Hypothalamus (tissue), 51 donors: ENCODE measurements at regions not wholly inside any gene's neighbourhood (a gene's known extent, or its start where the extent isn't known, plus 50 kb on each side); places are given as distances from the start of the nearest gene placed in this dataset.
"Not testable (repeated sequence)": the region's sequence is repeated elsewhere in the genome, so short reads cannot be mapped to it uniquely, and the experiment has no call there.

ENCODE experiments used
- DNase-seq, 51 donors: peaks; one replicate each; lab custom pipeline; 2025; lab: John Stamatoyannopoulos, UW

DNA sequence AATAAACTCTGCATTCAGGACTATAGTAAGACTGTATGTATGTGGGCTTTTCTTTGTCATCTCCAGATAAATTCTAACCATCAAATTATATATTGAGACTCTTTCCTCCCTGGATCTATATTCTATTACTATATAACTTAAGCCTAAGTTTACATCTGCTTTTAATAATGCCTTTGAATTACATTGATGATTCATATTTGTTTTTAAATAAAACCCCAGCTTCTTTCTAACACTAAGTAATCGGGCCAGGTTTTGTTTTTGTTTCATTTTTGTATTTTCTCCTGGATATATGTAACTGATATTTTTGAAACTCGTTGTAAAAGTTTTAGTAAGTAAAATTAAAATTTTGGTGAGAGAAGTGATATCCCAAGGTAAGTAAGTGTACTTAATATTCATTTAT is 1599.1 kb downstream of the PCDH9 start:
- DNase-seq = no peak

DNA sequence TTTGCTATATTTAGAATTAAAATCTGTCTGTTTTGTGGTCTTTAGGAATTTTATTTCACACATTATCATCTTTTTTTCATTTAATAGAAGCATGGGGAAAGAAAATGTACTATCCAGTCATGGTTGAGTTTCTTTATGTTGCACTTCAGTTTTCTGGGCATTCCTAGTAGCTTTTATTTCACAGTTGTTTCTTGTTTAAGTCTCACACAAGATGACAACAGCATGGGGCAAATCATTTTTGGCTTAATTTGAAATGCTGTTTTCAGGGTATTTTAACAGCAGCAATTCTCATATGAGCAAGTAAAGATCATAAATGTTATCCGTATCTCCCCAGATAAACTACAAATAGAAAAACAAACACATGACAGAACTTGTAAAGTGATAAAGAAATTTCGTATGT is 1600.2 kb downstream of the PCDH9 start:
- no peak for DNase-seq

DNA sequence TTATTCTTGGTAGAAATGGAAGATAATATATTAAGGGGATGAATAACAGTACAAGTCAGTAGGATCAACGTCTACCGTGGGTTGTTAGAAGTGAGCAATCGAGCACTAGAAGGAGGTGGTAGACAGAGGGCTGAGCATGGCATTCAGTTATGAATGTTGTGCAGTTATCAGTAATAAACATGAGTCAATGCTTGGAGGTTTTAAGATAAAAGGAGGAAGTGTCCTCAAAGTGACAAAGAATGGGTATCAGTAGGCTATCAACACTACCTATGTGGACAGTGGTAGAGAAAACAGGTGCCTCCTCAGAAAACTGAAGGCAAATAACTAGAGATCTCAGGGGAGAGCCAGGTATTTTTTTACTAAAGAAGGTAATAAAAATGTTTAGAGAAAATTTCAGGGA is 1607.0 kb downstream of the PCDH9 start:
- DNase-seq = no peak

DNA sequence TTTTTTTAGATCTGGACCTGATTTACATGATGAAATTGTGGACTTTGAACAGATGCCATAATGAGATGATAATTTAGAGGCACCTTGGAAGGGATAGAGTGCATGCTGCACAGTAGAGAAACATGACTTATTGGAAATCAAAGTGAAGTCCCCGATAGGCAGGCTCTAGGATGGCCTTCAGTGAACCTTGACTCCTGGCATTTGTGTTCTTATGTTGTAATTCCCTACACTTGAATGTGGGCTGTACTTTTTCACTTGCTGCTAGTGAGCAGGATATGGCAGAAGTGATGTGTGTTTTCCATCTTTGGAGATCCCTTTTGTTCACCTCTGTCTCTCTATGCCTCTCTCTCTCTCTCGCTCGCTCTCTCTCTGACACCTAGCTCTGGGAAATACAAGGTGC is 1614.6 kb downstream of the PCDH9 start:
- DNase-seq = no peak

DNA sequence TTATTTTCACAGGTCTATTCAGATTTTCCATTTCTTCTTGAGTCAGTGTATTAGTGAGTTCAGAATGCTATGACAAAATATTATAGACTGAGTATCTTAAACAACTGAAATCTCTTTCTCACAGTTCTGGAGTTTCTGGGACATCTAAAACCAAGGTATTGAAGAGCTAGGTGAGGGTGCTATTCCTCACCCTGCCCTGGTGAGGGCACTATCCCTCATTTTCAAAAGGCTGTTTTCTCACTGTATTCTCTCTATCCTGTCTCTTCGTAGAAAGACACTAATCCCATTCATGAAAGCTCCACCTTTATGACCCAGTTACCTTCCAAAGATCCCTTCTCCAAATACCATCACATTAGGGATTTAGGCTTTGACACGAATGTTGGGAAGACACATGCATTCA is 1617.1 kb downstream of the PCDH9 start:
- DNase-seq = no peak

DNA sequence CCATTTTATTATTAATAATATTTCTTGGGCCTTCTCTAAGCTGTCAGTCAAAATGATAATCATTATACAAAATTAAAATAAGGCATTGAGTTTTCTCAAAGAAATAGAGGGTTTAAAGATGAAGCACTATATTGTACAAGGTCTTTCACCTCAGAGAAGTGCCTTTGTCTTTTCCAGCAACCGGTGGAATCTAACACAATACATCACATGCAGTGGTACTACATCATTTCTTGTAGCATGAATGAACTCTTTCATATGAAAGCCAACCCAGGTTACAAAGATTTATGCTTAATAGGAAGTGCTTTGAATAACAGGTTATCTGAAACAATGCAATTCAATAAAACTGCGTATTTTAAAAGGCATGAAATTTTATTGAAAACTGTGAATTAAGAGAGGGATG is 1620.8 kb downstream of the PCDH9 start:
- no peak for DNase-seq

DNA sequence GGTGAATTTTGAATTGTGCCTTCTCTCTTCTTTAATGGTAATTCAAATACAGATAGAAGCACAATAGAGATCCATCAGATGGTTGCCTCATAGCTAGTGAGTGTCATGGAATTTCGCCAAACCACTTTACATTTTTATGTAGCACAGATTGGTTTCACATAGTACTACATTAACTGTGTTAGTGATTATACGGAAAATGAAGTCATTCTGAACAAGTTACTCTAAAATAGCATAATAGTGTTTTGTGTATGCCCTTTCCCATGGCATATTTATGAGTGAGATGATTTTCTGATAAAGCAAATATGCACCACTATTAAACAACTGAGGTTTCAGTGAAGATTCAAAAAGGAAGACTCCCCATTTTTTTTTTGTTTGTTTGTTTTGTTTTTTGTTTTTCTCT is 1623.5 kb downstream of the PCDH9 start:
- no peak for DNase-seq

DNA sequence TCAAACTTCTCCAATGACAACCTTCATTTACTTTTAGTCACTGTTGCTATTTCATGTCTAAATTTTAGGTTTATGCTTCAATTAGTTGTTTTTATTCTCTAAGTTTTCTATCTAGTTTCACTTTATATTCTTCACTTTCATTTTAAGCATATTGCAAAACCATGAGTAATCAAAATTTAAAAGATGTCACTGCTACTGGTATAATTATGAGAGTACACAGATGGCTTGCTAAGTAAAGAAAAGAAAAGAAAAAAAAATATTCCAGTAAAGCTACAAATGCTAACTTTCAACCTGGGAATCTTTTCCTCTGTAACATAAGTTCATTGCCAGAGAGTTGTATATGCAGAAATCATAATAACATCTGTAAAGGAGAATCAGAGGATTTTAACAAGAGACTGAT is 1624.7 kb downstream of the PCDH9 start:
- no peak for DNase-seq

DNA sequence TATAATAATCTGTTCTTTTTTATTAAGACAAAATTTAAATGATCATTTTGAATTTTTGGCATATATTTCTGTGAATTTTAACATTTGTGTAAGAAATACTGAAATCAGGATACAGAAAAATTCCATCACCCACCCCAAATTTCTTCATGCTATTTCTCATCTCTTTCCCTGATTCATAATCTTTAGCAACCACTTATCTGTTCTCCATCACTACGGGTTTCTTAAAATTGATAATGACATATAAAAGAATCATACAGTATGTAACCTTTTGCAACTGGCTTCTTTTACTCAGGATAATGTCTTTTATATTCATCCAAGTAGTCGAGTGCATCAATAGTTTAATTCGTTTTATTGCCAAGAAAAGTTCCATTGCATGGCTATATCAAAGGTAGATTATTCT is 1627.0 kb downstream of the PCDH9 start:
- DNase-seq = no peak

DNA sequence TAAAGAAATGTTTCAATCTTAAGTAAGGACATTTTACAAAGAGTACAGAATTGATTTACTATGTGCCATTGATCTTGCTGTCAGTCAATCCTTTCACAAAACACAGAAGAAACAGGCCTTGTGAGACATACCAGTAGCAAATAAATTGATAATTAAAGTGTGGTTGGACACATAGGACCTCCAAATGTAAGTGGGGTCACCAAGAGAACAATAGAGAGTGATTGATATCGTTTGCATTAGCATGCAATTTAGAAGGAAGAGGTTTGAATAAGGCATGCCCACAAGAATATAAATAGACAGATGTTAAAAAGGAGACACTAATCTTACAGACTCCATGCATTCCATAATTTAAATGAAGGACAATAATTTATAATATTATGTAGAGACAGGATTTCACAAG is 1628.3 kb downstream of the PCDH9 start:
- DNase-seq = no peak

DNA sequence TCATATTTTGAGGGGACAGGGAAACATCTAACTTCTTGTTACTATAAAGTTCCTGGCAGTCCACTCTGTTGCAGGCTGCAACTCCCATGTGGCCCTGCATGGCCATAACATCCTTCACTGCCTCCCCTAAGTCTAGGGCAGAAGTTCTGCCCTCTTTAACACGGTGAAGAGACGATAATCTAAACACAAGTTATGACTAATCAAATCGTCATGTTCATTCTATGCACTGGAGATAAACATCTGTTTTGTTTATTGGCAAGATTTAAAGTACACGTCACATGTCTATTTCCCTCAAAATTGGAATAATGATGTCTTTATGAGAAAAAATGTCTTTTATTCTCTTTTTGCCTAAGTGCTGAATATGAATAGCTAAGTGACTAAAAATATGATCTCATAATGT is 1629.4 kb downstream of the PCDH9 start:
- DNase-seq = no peak

DNA sequence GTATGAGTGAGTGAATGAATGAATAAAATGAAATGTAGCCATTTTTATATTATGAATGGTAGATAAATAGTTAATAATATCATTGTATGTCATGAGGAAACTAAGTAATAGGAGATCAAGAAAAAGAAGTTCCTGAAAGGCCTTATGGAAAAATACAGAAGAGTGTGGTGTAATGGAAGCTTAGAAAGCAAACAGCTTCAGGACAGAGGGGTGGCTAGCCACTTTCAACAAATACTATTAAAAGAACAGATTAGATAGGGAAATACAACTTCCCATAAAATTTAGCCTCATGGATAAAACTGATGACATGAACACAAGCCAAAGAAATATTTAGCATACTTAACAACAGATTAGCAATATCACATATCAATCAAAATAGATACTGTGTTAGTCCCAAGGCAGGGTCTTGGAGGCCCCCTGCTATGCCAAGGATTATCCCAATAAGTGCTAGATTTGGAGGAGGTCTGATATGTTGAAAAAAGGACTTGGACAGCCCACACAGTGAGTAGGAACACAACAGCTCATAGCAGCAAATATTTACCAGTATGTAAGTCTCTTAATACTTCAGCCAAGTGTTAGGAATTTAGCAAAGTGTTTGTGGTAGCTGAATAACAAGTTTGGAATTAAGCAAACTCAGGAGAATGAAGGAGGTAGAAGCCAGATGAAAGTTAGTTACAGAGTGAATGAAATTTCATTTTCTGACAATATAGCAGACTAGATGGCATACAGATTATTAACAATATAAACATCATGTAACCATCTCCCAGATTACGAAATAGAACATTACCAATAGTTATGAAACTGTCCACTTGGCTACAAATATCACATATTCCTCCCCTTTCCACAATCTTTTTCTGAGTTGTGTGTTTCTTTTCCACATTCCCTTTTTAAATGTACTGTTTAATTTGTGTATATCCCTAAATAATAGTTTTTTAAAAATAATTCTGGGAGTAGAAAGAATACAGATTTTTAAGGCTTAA is 1632.0 kb downstream of the PCDH9 start:
- DNase-seq = no peak

DNA sequence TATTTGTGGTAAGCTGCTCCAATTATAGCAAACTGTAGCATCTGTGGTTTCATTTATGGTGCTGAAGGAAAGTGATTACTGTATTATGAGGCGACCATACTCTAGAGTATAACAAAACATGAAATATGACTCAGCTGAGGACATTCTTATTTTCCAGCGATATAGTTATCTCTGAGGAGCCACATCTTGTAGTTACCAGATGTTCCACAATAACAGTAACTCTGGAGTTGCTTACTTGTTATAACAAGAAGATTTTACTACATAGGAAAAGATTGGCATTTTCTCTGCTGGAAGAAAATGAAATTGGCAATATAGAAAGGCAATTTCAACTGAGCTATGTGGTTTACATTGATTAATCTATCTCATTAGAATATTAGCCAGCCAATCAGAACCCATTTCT is 1634.2 kb downstream of the PCDH9 start:
- no peak for DNase-seq

DNA sequence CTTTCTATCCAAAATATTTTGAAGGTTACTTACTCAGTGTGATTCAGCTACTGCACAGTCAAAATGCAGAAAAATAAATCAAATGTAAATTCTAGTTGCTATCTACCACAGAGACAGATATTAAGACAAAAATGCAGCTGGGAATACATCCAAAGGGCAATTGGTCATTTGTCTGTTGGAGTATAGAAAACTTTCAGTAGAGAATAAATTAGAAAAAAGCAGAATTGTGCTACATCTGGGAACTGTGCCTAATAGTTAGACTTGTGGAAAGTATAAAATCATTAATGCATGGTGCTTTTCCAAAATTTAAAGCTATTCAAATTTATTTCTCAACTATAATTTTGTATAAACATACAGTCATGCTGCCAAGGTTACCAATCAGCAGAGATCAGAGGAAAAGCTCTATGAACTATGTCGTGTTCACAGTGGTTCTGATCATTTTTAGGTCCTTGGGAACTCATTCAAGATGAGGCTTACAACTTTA is 1635.8 kb downstream of the PCDH9 start:
- no peak for DNase-seq

DNA sequence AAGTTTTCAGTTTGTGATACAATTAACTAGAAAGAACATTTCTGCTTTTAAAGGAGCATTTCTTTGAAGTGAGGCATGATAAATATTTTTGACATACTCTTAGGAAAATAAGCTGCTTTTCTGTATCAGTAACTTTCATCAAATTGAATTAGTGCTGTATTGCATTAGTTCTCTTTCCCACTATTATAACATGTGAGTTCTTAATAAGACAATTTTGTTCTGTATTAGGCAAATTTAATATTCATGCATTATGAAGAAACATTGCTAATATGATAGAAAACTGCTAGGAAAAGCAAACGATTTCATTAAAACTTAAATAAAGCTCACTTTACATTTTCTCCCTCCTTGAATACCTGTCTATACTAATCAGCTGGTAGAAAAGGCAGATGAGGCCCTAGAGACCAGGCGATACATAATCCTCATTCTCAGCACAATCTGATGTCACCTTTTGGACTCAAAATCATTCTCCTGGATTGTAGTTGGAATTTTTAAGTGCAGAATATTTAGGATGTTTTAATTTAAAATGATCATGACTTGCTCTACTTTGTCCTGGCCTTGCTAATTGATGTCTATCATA is 1636.8 kb downstream of the PCDH9 start:
- DNase-seq = peak in 1 of 51 donors; percentile 40

DNA sequence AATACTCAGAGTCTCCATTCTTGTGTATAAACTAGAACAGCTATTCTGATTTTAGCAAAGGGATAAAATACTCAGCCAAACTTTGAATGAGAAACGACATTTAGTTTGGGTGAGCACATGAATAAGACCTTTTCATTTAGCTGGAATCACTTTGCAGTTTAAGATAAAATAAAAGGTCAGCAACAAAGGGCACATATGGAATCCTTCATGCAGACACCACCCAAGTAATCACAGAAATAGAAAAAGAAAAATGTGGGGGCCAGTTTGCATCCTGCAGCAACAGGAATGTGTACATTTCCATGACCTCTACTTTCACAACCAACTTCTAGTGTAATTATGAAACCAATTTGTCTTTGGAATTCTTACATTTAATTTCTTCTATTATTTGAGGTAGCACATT is 1637.4 kb downstream of the PCDH9 start:
- no peak for DNase-seq

DNA sequence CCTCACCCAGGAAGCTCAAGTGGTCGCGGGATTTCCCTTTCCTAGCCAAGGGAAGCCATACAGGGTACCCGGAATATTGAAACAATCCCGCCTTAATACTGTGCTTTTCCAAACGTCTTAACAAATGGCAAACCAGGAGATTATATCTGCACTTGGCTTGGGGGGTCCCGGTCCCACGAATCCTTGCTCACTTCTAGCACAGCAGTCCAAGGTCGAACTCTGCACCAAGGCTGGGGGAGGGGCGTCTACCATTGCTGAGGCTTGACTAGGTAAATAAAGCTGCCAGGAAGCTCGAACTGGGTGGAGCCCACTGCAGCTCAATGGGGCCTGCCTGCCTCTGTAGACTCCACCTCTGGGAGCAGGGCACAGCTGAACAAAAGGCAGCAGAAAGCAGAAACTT is 1644.8 kb downstream of the PCDH9 start:
- no peak for DNase-seq

DNA sequence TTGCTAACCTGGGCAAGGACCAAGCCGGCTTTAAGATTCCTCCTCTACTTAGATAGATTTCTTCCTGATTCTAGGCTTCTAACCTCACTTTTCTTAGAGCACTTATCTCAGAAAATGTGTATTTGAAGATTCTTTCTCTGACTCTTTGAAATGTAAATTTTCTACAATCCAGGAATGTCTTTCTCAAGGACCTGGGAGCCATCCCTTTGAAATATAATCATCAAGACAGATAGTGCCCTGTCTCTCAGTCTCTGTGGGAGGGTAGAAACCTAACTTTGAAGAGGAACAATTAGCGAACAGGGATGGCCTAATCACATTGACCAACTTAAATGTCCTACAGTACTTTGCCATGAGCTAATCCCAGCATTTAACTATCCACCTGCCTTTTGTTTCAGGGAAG is 1646.0 kb downstream of the PCDH9 start:
- no peak for DNase-seq

DNA sequence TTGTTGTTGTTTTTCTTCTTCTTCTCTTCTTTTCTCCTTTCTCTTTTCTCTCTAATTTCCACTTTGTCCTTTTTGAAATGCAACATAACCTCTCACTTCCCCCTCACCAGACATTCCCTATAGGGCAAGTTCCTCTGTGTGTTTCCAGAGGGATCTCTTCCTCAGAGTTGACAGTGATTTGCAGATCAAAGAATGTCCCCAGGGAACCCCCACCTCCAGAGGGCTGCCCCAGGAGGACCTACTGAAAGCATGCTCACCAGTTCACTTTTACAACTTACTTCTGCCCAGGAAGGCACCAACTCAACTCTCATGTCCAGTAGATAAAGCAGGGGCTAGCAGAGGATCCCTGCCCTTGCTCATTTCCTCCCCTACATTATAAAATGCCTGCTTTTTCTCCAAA is 1648.0 kb downstream of the PCDH9 start:
- no peak for DNase-seq

DNA sequence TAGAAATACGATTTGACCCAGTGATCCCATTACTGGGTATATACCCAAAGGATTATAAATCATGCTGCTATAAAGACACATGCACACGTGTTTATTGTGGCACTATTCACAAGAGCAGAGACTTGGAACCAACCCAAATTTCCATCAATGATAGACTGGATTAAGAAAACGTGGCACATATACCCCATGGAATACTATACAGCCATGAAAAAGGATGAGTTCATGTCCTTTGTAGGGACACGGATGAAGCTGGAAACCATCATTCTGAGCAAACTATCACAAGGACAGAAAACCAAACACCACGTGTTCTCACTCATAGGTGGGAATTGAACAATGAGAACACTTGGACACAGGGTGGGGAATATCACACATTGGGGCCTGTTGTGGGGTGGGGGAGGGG is 1665.6 kb downstream of the PCDH9 start:
- DNase-seq = not testable (repeated sequence)

DNA sequence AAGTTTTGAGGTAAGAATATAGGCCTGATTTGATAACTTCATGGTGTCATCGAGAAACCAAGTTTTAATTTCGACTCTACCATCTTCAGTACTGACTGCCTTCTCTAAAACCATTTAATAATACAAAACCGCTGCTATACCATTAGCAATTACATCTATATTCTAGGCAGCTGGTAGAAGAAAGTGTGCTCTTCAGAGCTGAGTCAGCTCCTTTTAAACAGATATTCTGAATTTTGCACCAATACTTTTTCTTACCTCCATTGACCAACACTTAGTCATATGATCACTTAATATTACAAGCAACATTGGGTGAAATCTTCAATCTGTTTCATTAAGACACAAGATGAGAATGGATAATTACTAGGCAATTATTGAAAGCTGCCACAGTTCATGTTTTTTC is 1667.8 kb downstream of the PCDH9 start:
- DNase-seq = no peak

DNA sequence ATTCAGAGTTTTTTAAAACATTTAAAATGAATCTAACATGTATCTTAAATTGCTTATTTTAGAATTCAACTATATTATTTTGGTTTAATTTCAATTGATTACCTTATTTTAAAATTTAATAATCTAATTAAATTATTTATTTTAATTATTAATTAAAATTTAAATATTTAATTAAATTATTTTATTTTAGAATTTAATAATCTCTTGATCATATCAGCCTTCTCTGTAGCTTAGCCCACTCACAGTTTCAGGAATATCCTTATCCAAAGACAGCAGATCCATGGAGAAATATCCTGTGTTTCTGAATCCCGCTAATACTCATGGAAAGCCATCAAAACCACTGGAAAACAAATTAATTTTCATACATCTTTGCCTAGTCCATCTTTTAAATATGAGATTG is 1669.2 kb downstream of the PCDH9 start:
- no peak for DNase-seq
